H54 (cell line): ENCODE measurements at regions not wholly inside any gene's neighbourhood (a gene's known extent, or its start where the extent isn't known, plus 50 kb on each side); places are given as distances from the start of the nearest gene placed in this dataset.

Experiments
- DNase-seq: peaks from one replicate; pipeline ENCODE4 v3.0.0; 2011; ENCODE audit warnings: low spot score, mixed read lengths; ENCODE audit not compliant: insufficient read length
- FAIRE-seq: peaks from 3 replicates; lab custom pipeline; 2011; peaks lifted over from hg19 to GRCh38; lab: Jason Lieb, UNC
- POLR2A ChIP-seq: IDR thresholded peaks from 2 replicates; pipeline ENCODE4 v1.6.1; 2011; ENCODE audit warnings: low read depth, mild to moderate bottlenecking, low read length

GRCh38 chr9:103942651-103943050 lies 151.5 kb upstream of the SMC2 start:
- FAIRE-seq (peak; percentile 65), DNase-seq (no peak)
- TF ChIP-seq POLR2A, result no peak

DNA sequence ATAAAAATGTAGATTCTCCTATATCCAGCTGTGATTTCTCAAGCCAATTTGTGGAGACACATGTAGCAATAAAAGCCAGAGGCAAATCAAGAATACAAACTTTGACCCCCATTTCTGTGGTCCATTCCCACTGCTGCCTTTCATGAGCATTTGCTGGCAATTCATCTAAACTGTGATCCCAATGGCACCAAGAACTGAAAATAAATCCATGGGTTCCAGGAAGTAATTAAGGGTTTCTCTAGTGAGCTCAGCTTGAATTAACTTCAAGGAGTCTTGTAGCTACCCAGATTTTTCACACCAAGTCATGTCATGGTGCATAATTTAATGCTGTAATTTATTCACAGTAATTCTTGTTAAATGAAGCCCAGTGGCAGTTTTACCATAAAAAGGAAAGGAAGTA lies 145.0 kb upstream of the SMC2 start:
- TF ChIP-seq POLR2A, result no peak
- no peak for FAIRE-seq

GRCh38 chr9:103977163-103977562 lies 116.9 kb upstream of the SMC2 start:
- peak; percentile 20 for FAIRE-seq

More for the DNA sequence above, 145.0 kb upstream of the SMC2 start:
- DNase-seq, result no peak

GRCh38 chr9:103978396-103978795 lies 115.7 kb upstream of the SMC2 start:
- no peak for DNase-seq

More at GRCh38 chr9:103977163-103977562, 116.9 kb upstream of the SMC2 start:
- no peak for TF ChIP-seq POLR2A
- DNase-seq, result no peak

DNA sequence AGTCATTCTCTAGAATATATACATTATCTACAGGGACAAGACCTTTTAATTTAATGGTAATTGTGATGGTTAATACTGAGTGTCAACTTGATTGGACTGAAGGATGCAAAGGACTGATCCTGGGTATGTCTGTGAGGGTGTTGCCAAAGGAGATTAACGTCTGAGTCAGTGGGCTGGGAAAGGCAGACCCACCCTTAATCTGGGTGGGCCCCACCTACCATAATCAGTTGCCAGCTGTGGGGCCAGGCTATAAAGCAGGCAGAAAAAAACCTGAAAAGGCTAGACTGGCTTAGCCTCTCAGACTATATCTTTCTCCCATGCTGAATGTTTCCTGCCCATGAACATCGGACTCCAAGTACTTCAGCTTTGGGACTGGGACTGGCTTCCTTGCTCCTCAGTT lies 112.2 kb upstream of the SMC2 start:
- no peak for FAIRE-seq

More at GRCh38 chr9:103978396-103978795, 115.7 kb upstream of the SMC2 start:
- TF ChIP-seq POLR2A, result no peak
- no peak for FAIRE-seq

DNA sequence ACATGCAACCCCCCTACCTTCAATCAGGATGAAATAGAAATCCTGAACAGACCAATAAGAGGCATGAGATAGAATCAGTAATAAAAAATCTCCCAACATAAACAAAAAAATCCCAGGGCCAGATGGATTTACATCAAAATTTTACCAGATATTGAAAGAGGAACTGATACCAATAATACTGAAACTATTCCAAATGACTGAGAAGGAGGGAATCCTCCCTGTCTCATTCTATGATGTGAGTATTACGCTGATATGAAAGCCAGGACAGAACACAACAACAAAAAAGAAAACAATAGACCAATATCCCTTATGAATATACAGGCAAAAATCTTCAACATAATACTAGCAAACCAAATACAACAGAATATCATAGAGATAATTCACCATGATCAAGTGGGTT lies 109.0 kb upstream of the SMC2 start:
- DNase-seq (no peak), FAIRE-seq (peak; percentile 33)
- TF ChIP-seq POLR2A, result no peak

More for the DNA sequence above, 112.2 kb upstream of the SMC2 start:
- no peak for TF ChIP-seq POLR2A
- no peak for DNase-seq

GRCh38 chr9:103988821-103989220 lies 105.3 kb upstream of the SMC2 start:
- no peak for TF ChIP-seq POLR2A
- no peak for FAIRE-seq

GRCh38 chr9:103990311-103990710 lies 103.8 kb upstream of the SMC2 start:
- TF ChIP-seq POLR2A, result no peak
- FAIRE-seq (no peak), DNase-seq (no peak)

More at GRCh38 chr9:103988821-103989220, 105.3 kb upstream of the SMC2 start:
- no peak for DNase-seq

- FAIRE-seq, result no peak
- TF ChIP-seq POLR2A, result no peak
- DNase-seq, result no peak
Observed at GRCh38 chr9:103991001-103991400, 103.1 kb upstream of the SMC2 start.

GRCh38 chr9:103991698-103992097 lies 102.4 kb upstream of the SMC2 start:
- no peak for DNase-seq
- TF ChIP-seq POLR2A, result no peak
- peak; percentile 73 for FAIRE-seq

DNA sequence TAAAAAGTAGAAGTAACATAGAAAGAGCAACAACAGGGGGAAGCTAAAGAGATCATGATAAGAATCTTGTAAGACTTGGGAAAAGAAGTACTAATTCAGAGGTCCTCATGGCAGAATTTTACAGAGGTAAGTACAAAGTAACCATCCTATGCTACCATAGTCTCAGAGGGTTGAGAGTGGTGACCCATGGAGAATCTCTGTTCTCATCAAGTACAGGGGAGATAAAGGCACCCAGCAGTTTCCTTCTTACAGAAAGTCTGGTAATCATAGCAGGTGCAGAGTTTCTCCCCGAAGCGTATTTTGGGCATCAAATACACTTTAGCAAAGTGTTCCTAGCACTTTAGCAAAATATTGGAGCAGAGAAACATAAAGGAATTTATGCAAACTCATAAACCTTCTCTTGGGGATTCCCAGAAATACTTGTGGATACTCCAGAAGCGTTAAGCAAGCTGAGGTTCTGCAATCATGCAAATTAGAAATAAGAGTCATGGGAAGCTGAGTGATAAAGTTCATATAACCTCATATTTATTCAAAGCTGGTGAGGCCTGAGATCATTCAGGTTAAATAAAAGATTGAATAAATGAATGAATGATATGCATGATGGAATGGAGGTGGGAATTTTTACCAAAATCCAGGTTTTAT lies 101.0 kb upstream of the SMC2 start:
- FAIRE-seq (no peak), DNase-seq (no peak)
- no peak for TF ChIP-seq POLR2A

DNA sequence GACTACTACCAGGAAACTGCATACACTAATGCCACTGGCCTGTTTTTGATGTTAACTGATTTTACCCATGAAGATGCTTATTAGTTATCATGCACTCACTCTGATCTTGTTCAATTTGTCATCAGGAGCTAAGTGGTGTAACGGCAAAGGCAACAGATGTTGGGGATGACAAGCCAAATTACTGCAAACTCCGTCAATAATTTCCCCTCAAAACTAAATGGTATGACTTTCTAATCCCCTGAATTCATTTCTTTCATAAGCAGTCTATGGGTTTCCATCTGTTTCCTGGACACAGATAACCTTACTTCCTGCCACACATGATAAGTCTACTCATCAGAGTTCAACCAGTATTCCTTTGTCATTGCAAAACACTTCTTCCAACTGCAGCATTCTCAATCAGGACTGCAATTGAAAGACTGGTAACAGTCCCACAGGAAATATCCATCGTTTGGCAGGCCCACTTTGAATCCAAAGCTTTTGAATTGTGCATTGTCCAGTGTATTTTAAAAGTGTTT lies 96.2 kb upstream of the SMC2 start:
- peak; percentile 53 for FAIRE-seq
- no peak for DNase-seq
- TF ChIP-seq POLR2A, result no peak

GRCh38 chr9:103999375-104000062 lies 94.6 kb upstream of the SMC2 start:
- DNase-seq, result no peak
- FAIRE-seq, result no peak
- TF ChIP-seq POLR2A, result no peak

DNA sequence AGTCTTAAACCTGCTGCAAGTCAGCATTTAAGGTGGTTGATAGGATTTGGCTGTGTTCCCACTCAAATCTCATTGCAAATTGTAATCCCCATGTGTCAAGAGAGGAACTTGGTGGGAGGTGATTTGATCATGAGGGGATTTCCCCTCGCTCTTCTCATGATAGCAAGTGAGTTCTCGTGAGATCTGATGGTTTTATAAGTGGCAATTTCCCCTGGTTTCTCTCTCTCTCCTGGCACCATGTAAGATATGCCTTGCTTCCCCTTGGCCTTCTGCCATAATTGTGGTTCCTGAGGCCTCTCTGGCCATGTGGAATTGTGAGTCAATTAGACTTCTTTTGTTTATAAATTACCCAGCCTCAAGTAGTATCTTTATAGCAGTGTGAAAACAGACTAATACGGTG lies 84.3 kb upstream of the SMC2 start:
- TF ChIP-seq POLR2A, result no peak
- FAIRE-seq (peak; percentile 43), DNase-seq (no peak)
